Lung (tissue), 11 donors: ENCODE measurements at regions not wholly inside any gene's neighbourhood (a gene's known extent, or its start where the extent isn't known, plus 50 kb on each side); places are given as distances from the start of the nearest gene placed in this dataset.

ENCODE experiments used
- ATAC-seq: fragments of 200-7000 bp; cut with Tn5 transposase; one replicate; pipeline ENCODE4 v1.9.1; 2020; ENCODE audit warnings: moderate number of reproducible peaks; ENCODE audit not compliant: insufficient read depth, low FRiP score
- DNase-seq, 3 donors: peaks; one replicate each; pipeline ENCODE4 v3.0.0-alpha.2; 2013 to 2017
- H3K27ac ChIP-seq, 2 donors: one replicate each; pipeline ENCODE4 v1.5.1; 2013; ENCODE audit warnings: mild to moderate bottlenecking in 2 of 2, moderate library complexity in 2 of 2, control low read depth in 1 of 2, inconsistent platforms in 1 of 2, low read depth in 1 of 2, low read length in 1 of 2
- H3K27me3 ChIP-seq, 3 donors: one replicate each; pipeline ENCODE4 v1.5.1; 2013; ENCODE audit warnings: low read length in 2 of 3; ENCODE audit not compliant: control insufficient read depth in 3 of 3, insufficient read depth in 3 of 3
- H3K36me3 ChIP-seq, 4 donors: one replicate each; pipeline ENCODE4 v1.5.1; 2013; ENCODE audit warnings: low read length in 4 of 4, mild to moderate bottlenecking in 1 of 4, moderate library complexity in 1 of 4; ENCODE audit not compliant: control insufficient read depth in 4 of 4, insufficient read depth in 4 of 4
- H3K4me1 ChIP-seq, 5 donors: one replicate each; pipeline ENCODE4 v1.5.1; 2013; ENCODE audit warnings: low read length in 5 of 5, mild to moderate bottlenecking in 2 of 5, moderate library complexity in 1 of 5; ENCODE audit not compliant: control insufficient read depth in 5 of 5, insufficient read depth in 5 of 5
- H3K4me3 ChIP-seq: one replicate; pipeline ENCODE4 v1.5.1; 2013; ENCODE audit warnings: mild to moderate bottlenecking, control low read depth, moderate library complexity
- H3K9ac ChIP-seq, 2 donors: one replicate each; pipeline ENCODE4 v1.5.1; 2013; ENCODE audit warnings: low read length in 2 of 2, control low read depth in 1 of 2; ENCODE audit not compliant: insufficient read depth in 1 of 2
- H3K9me3 ChIP-seq, 4 donors: one replicate each; pipeline ENCODE4 v1.5.1; 2013; ENCODE audit warnings: low read length in 3 of 4, mild to moderate bottlenecking in 1 of 4, moderate library complexity in 1 of 4; ENCODE audit not compliant: control insufficient read depth in 4 of 4, insufficient read depth in 3 of 4
- WGBS, 2 donors: extraction: QIAGEN DNeasy Blood & Tissue Kit; methylation state at CpG; one replicate each; pipeline ENCODE4 v1.1.7; 2013; 5-methylcytosine and 5-hydroxymethylcytosine counted together
- TF ChIP-seq, protein P1 (sequence below): IDR thresholded peaks from 2 replicates; pipeline ENCODE4 v1.5.1; 2012; ENCODE audit warnings: mild to moderate bottlenecking; ENCODE audit errors: control extremely low read depth, extremely low read depth
- donor health status: control.
- donor health status: control.
- donor health status: Bipolar disorder and iron deficiency.
- donor health status: healthy.
- donor health status: DM: yes; HTN: yes; CAD: no.

DNA sequence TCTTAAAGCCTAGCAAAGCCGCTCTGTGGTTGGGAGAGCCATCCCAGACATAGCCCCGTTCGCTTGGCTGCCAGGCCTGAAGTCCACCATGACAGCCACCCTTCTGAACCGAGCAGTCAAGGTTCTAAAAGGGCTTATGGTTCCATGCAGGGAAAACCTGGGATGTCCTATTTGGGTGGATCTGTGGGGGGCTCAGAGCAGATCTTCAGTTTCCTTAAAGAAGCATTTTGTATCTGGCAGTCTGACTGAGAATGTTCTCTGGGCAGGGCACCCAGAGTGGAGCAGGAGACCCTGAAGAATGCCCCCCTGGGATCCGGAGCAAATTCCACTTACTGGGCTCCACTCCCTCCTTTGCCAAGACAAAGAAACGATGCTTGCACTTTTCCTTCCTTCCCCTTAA lies 127.2 kb downstream of the IRX5 start:
- peaks cover 0 to 8% (median 3%) of the 10 kb centered on the region in 5 donors for H3K4me1 ChIP-seq
- 82% methylated on average over 6 of the region's 6 CpGs for WGBS, 2 donors
- H3K36me3 ChIP-seq: no peaks in the 10 kb centered on the region
- H3K27ac ChIP-seq: no peak overlapping the region
- H3K27me3 ChIP-seq: peaks cover 7 to 34% (median 25%) of the 10 kb centered on the region in 3 donors
- DNase-seq (peak in 1 of 3 donors; percentile 1), ATAC-seq (no peak)
- no peak overlapping the region for H3K4me3 ChIP-seq
- no peak overlapping the region for H3K9ac ChIP-seq
- TF ChIP-seq, protein P1, sequence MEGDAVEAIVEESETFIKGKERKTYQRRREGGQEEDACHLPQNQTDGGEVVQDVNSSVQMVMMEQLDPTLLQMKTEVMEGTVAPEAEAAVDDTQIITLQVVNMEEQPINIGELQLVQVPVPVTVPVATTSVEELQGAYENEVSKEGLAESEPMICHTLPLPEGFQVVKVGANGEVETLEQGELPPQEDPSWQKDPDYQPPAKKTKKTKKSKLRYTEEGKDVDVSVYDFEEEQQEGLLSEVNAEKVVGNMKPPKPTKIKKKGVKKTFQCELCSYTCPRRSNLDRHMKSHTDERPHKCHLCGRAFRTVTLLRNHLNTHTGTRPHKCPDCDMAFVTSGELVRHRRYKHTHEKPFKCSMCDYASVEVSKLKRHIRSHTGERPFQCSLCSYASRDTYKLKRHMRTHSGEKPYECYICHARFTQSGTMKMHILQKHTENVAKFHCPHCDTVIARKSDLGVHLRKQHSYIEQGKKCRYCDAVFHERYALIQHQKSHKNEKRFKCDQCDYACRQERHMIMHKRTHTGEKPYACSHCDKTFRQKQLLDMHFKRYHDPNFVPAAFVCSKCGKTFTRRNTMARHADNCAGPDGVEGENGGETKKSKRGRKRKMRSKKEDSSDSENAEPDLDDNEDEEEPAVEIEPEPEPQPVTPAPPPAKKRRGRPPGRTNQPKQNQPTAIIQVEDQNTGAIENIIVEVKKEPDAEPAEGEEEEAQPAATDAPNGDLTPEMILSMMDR: no peak
- peaks cover 0 to 17% (median 1%) of the 10 kb centered on the region in 4 donors for H3K9me3 ChIP-seq

DNA sequence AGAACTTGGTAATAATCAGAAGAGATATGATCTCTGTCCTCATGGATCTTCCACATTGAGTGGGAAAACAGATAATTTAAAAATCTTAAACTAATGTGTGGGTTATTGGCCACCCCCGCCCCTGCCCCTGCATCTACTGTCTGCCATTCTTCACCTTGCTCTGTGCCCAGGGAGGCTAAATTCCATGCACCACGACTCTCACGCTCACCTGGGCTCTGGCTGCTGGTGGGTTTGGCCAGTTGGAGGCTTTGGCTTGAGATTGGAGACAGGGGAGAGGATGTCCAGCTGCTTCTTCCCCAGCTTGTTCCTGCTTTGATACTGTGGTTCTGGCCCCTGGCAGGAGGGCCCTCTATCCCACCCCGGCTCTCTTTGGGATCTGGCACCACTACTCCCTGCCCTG lies 127.9 kb downstream of the IRX5 start:
- ATAC-seq (no peak), DNase-seq (peak in 1 of 3 donors; percentile 4)
- Histone ChIP-seq H3K36me3 (no peaks in the 10 kb centered on the region), H3K4me3 (no peak overlapping the region), H3K27me3 (peaks cover 7 to 34% (median 25%) of the 10 kb centered on the region in 3 donors), H3K9me3 (peaks cover 0 to 17% (median 1%) of the 10 kb centered on the region in 4 donors), H3K4me1 (peaks cover 0 to 8% (median 3%) of the 10 kb centered on the region in 5 donors), H3K9ac (no peak overlapping the region), H3K27ac (no peak overlapping the region)
- WGBS, 2 donors: 74 to 84% methylated on average over 4 of the region's 4 CpGs
- TF ChIP-seq, protein P1: no peak

DNA sequence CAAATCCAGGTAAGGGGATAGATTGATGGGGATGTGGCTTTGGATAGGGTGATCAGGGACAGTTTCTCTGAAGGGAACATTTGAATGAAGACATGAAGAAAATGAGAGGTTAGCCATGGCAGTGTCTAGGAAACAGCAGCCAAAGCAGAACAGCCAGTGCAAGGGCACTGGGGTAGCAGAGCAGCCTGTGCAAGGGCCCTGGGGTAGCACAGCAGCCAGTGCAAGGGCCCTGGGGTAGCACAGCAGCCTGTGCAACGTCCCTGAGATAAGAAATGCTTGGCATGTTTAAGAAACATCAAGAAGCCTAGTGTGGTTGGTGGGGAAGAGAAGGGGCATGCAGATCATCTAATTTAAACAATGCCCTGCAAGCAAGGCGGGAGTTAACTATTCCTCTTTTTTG lies 128.5 kb downstream of the IRX5 start:
- ATAC-seq: no peak
- TF ChIP-seq, protein P1: no peak
- H3K9me3 ChIP-seq: peaks cover 0 to 17% (median 1%) of the 10 kb centered on the region in 4 donors
- H3K27ac ChIP-seq: no peak overlapping the region
- H3K36me3 ChIP-seq: no peaks in the 10 kb centered on the region
- 54 to 55% methylated on average over 2 of the region's 2 CpGs for WGBS, 2 donors
- DNase-seq: peak in 1 of 3 donors; percentile 8
- peaks cover 7 to 34% (median 25%) of the 10 kb centered on the region in 3 donors for H3K27me3 ChIP-seq
- no peak overlapping the region for H3K4me3 ChIP-seq
- no peak overlapping the region for H3K9ac ChIP-seq
- peaks cover 0 to 8% (median 3%) of the 10 kb centered on the region in 5 donors for H3K4me1 ChIP-seq

DNA sequence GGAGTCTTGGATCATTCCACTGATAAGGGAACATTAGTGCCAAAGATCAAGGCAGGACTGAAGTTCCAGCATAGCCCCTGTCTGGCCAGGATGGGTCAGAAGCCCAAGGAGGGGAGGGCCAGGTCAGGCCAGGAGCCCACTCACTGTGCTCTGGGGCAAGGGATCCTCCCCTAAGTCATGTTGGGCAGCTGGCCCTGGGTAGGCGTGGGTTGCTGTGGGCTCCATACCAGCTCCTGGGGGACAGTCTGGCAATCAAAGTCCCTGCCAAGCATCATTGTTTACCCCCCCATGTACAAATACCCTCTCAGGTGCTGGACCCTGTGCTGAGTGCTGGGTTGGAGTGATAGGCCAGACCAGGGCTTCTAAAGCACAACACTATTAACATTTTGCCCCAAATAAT lies 130.5 kb downstream of the IRX5 start:
- H3K27me3 ChIP-seq: peaks cover 0 to 27% (median 16%) of the 10 kb centered on the region in 3 donors
- H3K27ac ChIP-seq: no peak overlapping the region
- DNase-seq (peak in 1 of 3 donors; percentile 2), ATAC-seq (no peak)
- no peak overlapping the region for H3K9ac ChIP-seq
- 86 to 90% methylated on average over 1 of the region's 1 CpG for WGBS, 2 donors
- H3K36me3 ChIP-seq: no peaks in the 10 kb centered on the region
- peaks cover 0 to 8% (median 0%) of the 10 kb centered on the region in 4 donors for H3K9me3 ChIP-seq
- TF ChIP-seq, protein P1: no peak
- no peak overlapping the region for H3K4me3 ChIP-seq
- H3K4me1 ChIP-seq: peaks cover 0 to 8% (median 3%) of the 10 kb centered on the region in 5 donors
